Gastrocnemius medialis (tissue), 4 donors: ENCODE measurements at regions not wholly inside any gene's neighbourhood (a gene's known extent, or its start where the extent isn't known, plus 50 kb on each side); places are given as distances from the start of the nearest gene placed in this dataset.

ENCODE experiments used
- ATAC-seq, 2 donors: fragments of 150-250 bp; one replicate each; pipeline ENCODE4 v1.9.1; 2016
- DNase-seq, 2 donors: peaks; one replicate each; pipeline ENCODE4 v3.0.0-alpha.2; 2019
- H3K27ac ChIP-seq, 4 donors: fragments of 200-600 bp; sonication (generic); 1 replicate in 1 of 4; 2 replicates in 3 of 4; pipeline ENCODE4 v1.5.1; 2016 to 2018; ENCODE audit warnings: mild to moderate bottlenecking in 2 of 4, moderate library complexity in 1 of 4
- H3K27me3 ChIP-seq, 3 donors: fragments of 200-600 bp; sonication (generic) in 2 of 3; 1 replicate in 1 of 3; 2 replicates in 2 of 3; pipeline versions ENCODE4 v1.5.1 to v1.6.0; 2016 to 2019; ENCODE audit warnings: mild to moderate bottlenecking in 1 of 3, moderate library complexity in 1 of 3
- H3K36me3 ChIP-seq, 2 donors: fragments of 200-600 bp; sonication (generic) in 1 of 2; one replicate each; pipeline ENCODE4 v1.5.1; 2017 to 2018
- H3K4me1 ChIP-seq, 2 donors: fragments of 200-600 bp; sonication (generic) in 1 of 2; one replicate each; pipeline ENCODE4 v1.5.1; 2016 to 2017; ENCODE audit warnings: mild to moderate bottlenecking in 2 of 2
- H3K4me3 ChIP-seq, 4 donors: fragments of 200-600 bp; sonication (generic) in 3 of 4; 1 replicate in 1 of 4; 2 replicates in 3 of 4; pipeline ENCODE4 v1.5.1; 2016 to 2019; ENCODE audit warnings: mild to moderate bottlenecking in 2 of 4
- H3K9me3 ChIP-seq, 3 donors: fragments of 200-600 bp; sonication (generic) in 2 of 3; 1 replicate in 1 of 3; 2 replicates in 2 of 3; pipeline ENCODE4 v1.5.1; 2016 to 2019
- CTCF ChIP-seq, 5 experiments: fragments of 450-650 bp in 3 of 5; fragments of 200-600 bp in 2 of 5; sonication (generic) in 2 of 5; IDR thresholded peaks in 4 of 5; conservative IDR thresholded peaks in 1 of 5; 1 replicate in 4 of 5; 2 replicates in 1 of 5; pipeline ENCODE4 v1.5.1; 2016 to 2019; ENCODE audit warnings: antibody characterized with exemption in 5 of 5, mild to moderate bottlenecking in 3 of 5, moderate library complexity in 3 of 5
- POLR2A ChIP-seq, 2 donors: fragments of 450-650 bp; IDR thresholded peaks; one replicate each; pipeline ENCODE4 v1.6.1; 2017; ENCODE audit warnings: antibody characterized with exemption in 2 of 2, mild to moderate bottlenecking in 2 of 2, moderate library complexity in 2 of 2
- in situ Hi-C, 4 donors: fragments of 200-750 bp; cut with MboI; loops; one replicate each; pipeline versions ENCODE4 v1.15.0 to v1.8.0; 2017; ENCODE audit warnings: low sequenced_read_pairs in 4 of 4
- intact Hi-C: fragments of 100-400 bp; cut with DNase I; formaldehyde crosslinking; loops from one replicate; pipeline ENCODE4 v1.15.1; 2023; ENCODE audit warnings: low total_unique reads

- H3K9me3 ChIP-seq = no peaks in the 10 kb centered on the region
- H3K36me3 ChIP-seq = no peaks in the 10 kb centered on the region
- H3K4me3 ChIP-seq = no peak overlapping the region
- intact Hi-C loops (no loop called here), in situ Hi-C loops (no loop called here)
- peaks cover 17 to 22% (median 20%) of the 10 kb centered on the region in 3 donors for H3K27me3 ChIP-seq
- no peak overlapping the region for H3K27ac ChIP-seq
- no peak for ATAC-seq
- TF ChIP-seq POLR2A (IDR thresholded peaks at IDR 0.05) (no peak), CTCF (IDR thresholded peaks at IDR 0.05 in 4 of 5, conservative IDR thresholded peaks at IDR 0.05 in 1 of 5) (no peak)
- no peak for DNase-seq
- no peaks in the 10 kb centered on the region for H3K4me1 ChIP-seq
Measured at GRCh38 chr11:70717936-70718595, 319.7 kb downstream of the CTTN start.

- intact Hi-C loops = no loop called here
- Histone ChIP-seq H3K36me3 (no peaks in the 10 kb centered on the region), H3K4me1 (no peaks in the 10 kb centered on the region), H3K27ac (no peak overlapping the region), H3K4me3 (no peak overlapping the region), H3K9me3 (no peaks in the 10 kb centered on the region), H3K27me3 (peaks cover 10 to 22% (median 20%) of the 10 kb centered on the region in 3 donors)
- in situ Hi-C loops = no loop called here
- no peak for DNase-seq
- ATAC-seq = no peak
- no peak for TF ChIP-seq POLR2A (IDR thresholded peaks at IDR 0.05)
- TF ChIP-seq CTCF (IDR thresholded peaks at IDR 0.05 in 4 of 5, conservative IDR thresholded peaks at IDR 0.05 in 1 of 5) = no peak
Measured at GRCh38 chr11:70719516-70719915, 321.2 kb downstream of the CTTN start.

- intact Hi-C loops = no loop called here
- in situ Hi-C loops = no loop called here
- no peaks in the 10 kb centered on the region for H3K4me1 ChIP-seq
- H3K36me3 ChIP-seq = no peaks in the 10 kb centered on the region
- peaks cover 9 to 20% (median 20%) of the 10 kb centered on the region in 3 donors for H3K27me3 ChIP-seq
- ATAC-seq = no peak
- DNase-seq = no peak
- H3K4me3 ChIP-seq = no peak overlapping the region
- no peak for TF ChIP-seq POLR2A (IDR thresholded peaks at IDR 0.05)
- no peak for TF ChIP-seq CTCF (IDR thresholded peaks at IDR 0.05 in 4 of 5, conservative IDR thresholded peaks at IDR 0.05 in 1 of 5)
- no peak overlapping the region for H3K27ac ChIP-seq
- no peaks in the 10 kb centered on the region for H3K9me3 ChIP-seq
Measured at GRCh38 chr11:70720281-70720680, 322.0 kb downstream of the CTTN start.

- no peak for DNase-seq
- in situ Hi-C loops (no loop called here), intact Hi-C loops (no loop called here)
- no peaks in the 10 kb centered on the region for H3K9me3 ChIP-seq
- H3K27ac ChIP-seq = no peak overlapping the region
- no peak for TF ChIP-seq POLR2A (IDR thresholded peaks at IDR 0.05)
- TF ChIP-seq CTCF (IDR thresholded peaks at IDR 0.05 in 4 of 5, conservative IDR thresholded peaks at IDR 0.05 in 1 of 5) = no peak
- H3K4me3 ChIP-seq = no peak overlapping the region
- no peak for ATAC-seq
- H3K36me3 ChIP-seq = no peaks in the 10 kb centered on the region
- no peaks in the 10 kb centered on the region for H3K4me1 ChIP-seq
- peaks cover 9 to 18% (median 14%) of the 10 kb centered on the region in 3 donors for H3K27me3 ChIP-seq
Measured at GRCh38 chr11:70721006-70721405, 322.7 kb downstream of the CTTN start.

- no peak for TF ChIP-seq POLR2A (IDR thresholded peaks at IDR 0.05)
- TF ChIP-seq CTCF (IDR thresholded peaks at IDR 0.05 in 4 of 5, conservative IDR thresholded peaks at IDR 0.05 in 1 of 5) = no peak
- Histone ChIP-seq H3K27me3 (peaks cover 0 to 5% (median 0%) of the 10 kb centered on the region in 3 donors), H3K36me3 (no peaks in the 10 kb centered on the region), H3K4me3 (no peak overlapping the region), H3K27ac (no peak overlapping the region), H3K4me1 (no peaks in the 10 kb centered on the region), H3K9me3 (no peaks in the 10 kb centered on the region)
- ATAC-seq (no peak), DNase-seq (no peak)
- in situ Hi-C loops (no loop called here), intact Hi-C loops (no loop called here)
Measured at GRCh38 chr11:70725278-70725677, 326.9 kb downstream of the CTTN start.
